ENCODE measurements at regions not wholly inside any gene's neighbourhood (a gene's known extent, or its start where the extent isn't known, plus 50 kb on each side); places are given as distances from the start of the nearest gene placed in this dataset.
"Not testable (repeated sequence)": the region's sequence is repeated elsewhere in the genome, so short reads cannot be mapped to it uniquely, and the experiment has no call there.

- peaks cover 24 to 35% of the 10 kb centered on the region in 2 donors for H3K27me3 Mint-ChIP-seq
- H3K27ac Mint-ChIP-seq = no peak overlapping the region
- H3K27me3 ChIP-seq (replicated peaks in 1 of 2; ENCODE audit: control insufficient read depth in 2 of 2, extremely low read depth in 1 of 2, insufficient read depth in 2 of 2, low read length in 1 of 2) = peaks cover 0 to 9% of the 10 kb centered on the region in 2 experiments
- peaks cover 7% of the 10 kb centered on the region for H3K36me3 Mint-ChIP-seq
- WGBS (ENCODE audit: insufficient coverage) = no CpG with 5 or more reads among the region's 3 CpGs
- no peak overlapping the region for H3K27ac ChIP-seq (ENCODE audit: low read length)
- peaks cover 5% of the 10 kb centered on the region for H3K9me3 ChIP-seq
- POLR2A ChIA-PET = no interaction called here
- CTCF ChIA-PET = no interaction called here
- ATAC-seq (replicated peaks in 1 of 4) = no peak
- no peaks in the 10 kb centered on the region for H3K4me1 ChIP-seq (ENCODE audit: control insufficient read depth in 1 of 2, extremely low read depth in 1 of 2, insufficient read depth in 2 of 2, low read length in 2 of 2)
- no peak for DNase-seq
- H3K36me3 ChIP-seq (ENCODE audit: control insufficient read depth in 2 of 2, extremely low read depth in 1 of 2, insufficient read depth in 1 of 2, low read length in 1 of 2) = no peaks in the 10 kb centered on the region
- H3K4me3 ChIP-seq (ENCODE audit: control insufficient read depth in 1 of 2, extremely low read depth in 1 of 2, low read length in 1 of 2) = no peak overlapping the region
- no peak overlapping the region for H3K4me3 Mint-ChIP-seq
- H3K9me3 Mint-ChIP-seq = peaks cover 4 to 18% (median 13%) of the 10 kb centered on the region in 3 donors
- no peaks in the 10 kb centered on the region for H3K4me1 Mint-ChIP-seq
Observed at GRCh38 chr15:60275624-60276023, 122.2 kb downstream of the ANXA2 start.

GRCh38 chr15:60278879-60279278, 118.9 kb downstream of the ANXA2 start:
- no peak for ATAC-seq (replicated peaks in 1 of 4)
- CTCF ChIA-PET = interaction anchor here in 1 of 2 donors (0.6 kb wide), 1 partner anchor 354 kb away, joined by 4 read pairs; no protein-coding TSS in a partner anchor
- peaks cover 16 to 24% of the 10 kb centered on the region in 2 donors for H3K27me3 Mint-ChIP-seq

GRCh38 chr15:60280259-60280658, 117.5 kb downstream of the ANXA2 start:
- POLR2A ChIA-PET = no interaction called here
- Mint-ChIP-seq H3K36me3 (peaks cover 5% of the 10 kb centered on the region), H3K4me1 (no peaks in the 10 kb centered on the region), H3K27ac (no peak overlapping the region), H3K27me3 (peaks cover 16 to 26% of the 10 kb centered on the region in 2 donors), H3K4me3 (no peak overlapping the region), H3K9me3 (peaks cover 4 to 16% (median 8%) of the 10 kb centered on the region in 3 donors)
- no peaks in the 10 kb centered on the region for H3K4me1 ChIP-seq (ENCODE audit: control insufficient read depth in 1 of 2, extremely low read depth in 1 of 2, insufficient read depth in 2 of 2, low read length in 2 of 2)
- DNase-seq (no peak), ATAC-seq (replicated peaks in 1 of 4) (no peak)
- no peaks in the 10 kb centered on the region for H3K27me3 ChIP-seq (replicated peaks in 1 of 2; ENCODE audit: control insufficient read depth in 2 of 2, extremely low read depth in 1 of 2, insufficient read depth in 2 of 2, low read length in 1 of 2)
- H3K36me3 ChIP-seq (ENCODE audit: control insufficient read depth in 2 of 2, extremely low read depth in 1 of 2, insufficient read depth in 1 of 2, low read length in 1 of 2) = no peaks in the 10 kb centered on the region
- no peak overlapping the region for H3K27ac ChIP-seq (ENCODE audit: low read length)
- no peak overlapping the region for H3K4me3 ChIP-seq (ENCODE audit: control insufficient read depth in 1 of 2, extremely low read depth in 1 of 2, low read length in 1 of 2)
- WGBS (ENCODE audit: insufficient coverage) = no CpG with 5 or more reads among the region's 2 CpGs
- CTCF ChIA-PET = no interaction called here
- peaks cover 4% of the 10 kb centered on the region for H3K9me3 ChIP-seq

More at GRCh38 chr15:60278879-60279278, 118.9 kb downstream of the ANXA2 start:
- Histone ChIP-seq H3K27ac (ENCODE audit: low read length) (no peak overlapping the region), H3K27me3 (replicated peaks in 1 of 2; ENCODE audit: control insufficient read depth in 2 of 2, extremely low read depth in 1 of 2, insufficient read depth in 2 of 2, low read length in 1 of 2) (no peaks in the 10 kb centered on the region), H3K9me3 (peaks cover 5% of the 10 kb centered on the region), H3K4me1 (ENCODE audit: control insufficient read depth in 1 of 2, extremely low read depth in 1 of 2, insufficient read depth in 2 of 2, low read length in 2 of 2) (no peaks in the 10 kb centered on the region), H3K4me3 (ENCODE audit: control insufficient read depth in 1 of 2, extremely low read depth in 1 of 2, low read length in 1 of 2) (no peak overlapping the region), H3K36me3 (ENCODE audit: control insufficient read depth in 2 of 2, extremely low read depth in 1 of 2, insufficient read depth in 1 of 2, low read length in 1 of 2) (no peaks in the 10 kb centered on the region)
- no peak overlapping the region for H3K4me3 Mint-ChIP-seq
- H3K27ac Mint-ChIP-seq = no peak overlapping the region
- peaks cover 4 to 18% (median 10%) of the 10 kb centered on the region in 3 donors for H3K9me3 Mint-ChIP-seq
- 84% methylated on average over 6 of the region's 6 CpGs for WGBS (ENCODE audit: insufficient coverage)
- H3K4me1 Mint-ChIP-seq = no peaks in the 10 kb centered on the region
- no peak for DNase-seq
- POLR2A ChIA-PET = interaction anchor here in 1 of 2 donors (0.6 kb wide), 1 partner anchor 77 kb away, joined by 3 read pairs; no protein-coding TSS in a partner anchor
- H3K36me3 Mint-ChIP-seq = peaks cover 7% of the 10 kb centered on the region

- no peak overlapping the region for H3K27ac Mint-ChIP-seq
- DNase-seq (no peak), ATAC-seq (replicated peaks in 1 of 4) (no peak)
- H3K27me3 ChIP-seq (replicated peaks in 1 of 2; ENCODE audit: control insufficient read depth in 2 of 2, extremely low read depth in 1 of 2, insufficient read depth in 2 of 2, low read length in 1 of 2) = no peaks in the 10 kb centered on the region
- H3K36me3 Mint-ChIP-seq = no peaks in the 10 kb centered on the region
- H3K27ac ChIP-seq (ENCODE audit: low read length) = no peak overlapping the region
- H3K9me3 ChIP-seq = no peaks in the 10 kb centered on the region
- peaks cover 0 to 4% (median 0%) of the 10 kb centered on the region in 3 donors for H3K9me3 Mint-ChIP-seq
- H3K36me3 ChIP-seq (ENCODE audit: control insufficient read depth in 2 of 2, extremely low read depth in 1 of 2, insufficient read depth in 1 of 2, low read length in 1 of 2) = no peaks in the 10 kb centered on the region
- H3K4me3 Mint-ChIP-seq = no peak overlapping the region
- ChIA-PET POLR2A (no interaction called here), CTCF (no interaction called here)
- no peak overlapping the region for H3K4me3 ChIP-seq (ENCODE audit: control insufficient read depth in 1 of 2, extremely low read depth in 1 of 2, low read length in 1 of 2)
- H3K4me1 Mint-ChIP-seq = no peaks in the 10 kb centered on the region
- H3K4me1 ChIP-seq (ENCODE audit: control insufficient read depth in 1 of 2, extremely low read depth in 1 of 2, insufficient read depth in 2 of 2, low read length in 2 of 2) = no peaks in the 10 kb centered on the region
- H3K27me3 Mint-ChIP-seq = peaks cover 14 to 15% of the 10 kb centered on the region in 2 donors
Observed at GRCh38 chr15:60283936-60284335, 113.8 kb downstream of the ANXA2 start.

- H3K4me1 ChIP-seq (ENCODE audit: control insufficient read depth in 1 of 2, extremely low read depth in 1 of 2, insufficient read depth in 2 of 2, low read length in 2 of 2); POLR2A ChIA-PET; H3K4me3 Mint-ChIP-seq; H3K27ac Mint-ChIP-seq; H3K27me3 Mint-ChIP-seq; H3K36me3 ChIP-seq (ENCODE audit: control insufficient read depth in 2 of 2, extremely low read depth in 1 of 2, insufficient read depth in 1 of 2, low read length in 1 of 2); ATAC-seq (replicated peaks in 1 of 4); H3K9me3 ChIP-seq; H3K27ac ChIP-seq (ENCODE audit: low read length); H3K36me3 Mint-ChIP-seq; H3K9me3 Mint-ChIP-seq; H3K27me3 ChIP-seq (replicated peaks in 1 of 2; ENCODE audit: control insufficient read depth in 2 of 2, extremely low read depth in 1 of 2, insufficient read depth in 2 of 2, low read length in 1 of 2); H3K4me1 Mint-ChIP-seq; H3K4me3 ChIP-seq (ENCODE audit: control insufficient read depth in 1 of 2, extremely low read depth in 1 of 2, low read length in 1 of 2); CTCF ChIA-PET; DNase-seq: not testable (repeated sequence)
- WGBS (ENCODE audit: insufficient coverage) = 89% methylated on average over 2 of the region's 5 CpGs
Observed at GRCh38 chr15:60295901-60296300, 101.9 kb downstream of the ANXA2 start.

- DNase-seq (no peak), ATAC-seq (replicated peaks in 1 of 4) (no peak)
- Mint-ChIP-seq H3K9me3 (no peaks in the 10 kb centered on the region), H3K36me3 (no peaks in the 10 kb centered on the region), H3K27me3 (peaks cover 2 to 5% of the 10 kb centered on the region in 2 donors), H3K4me3 (no peak overlapping the region), H3K4me1 (no peaks in the 10 kb centered on the region), H3K27ac (no peak overlapping the region)
- Histone ChIP-seq H3K27ac (ENCODE audit: low read length) (no peak overlapping the region), H3K4me1 (ENCODE audit: control insufficient read depth in 1 of 2, extremely low read depth in 1 of 2, insufficient read depth in 2 of 2, low read length in 2 of 2) (no peaks in the 10 kb centered on the region), H3K9me3 (no peaks in the 10 kb centered on the region), H3K36me3 (ENCODE audit: control insufficient read depth in 2 of 2, extremely low read depth in 1 of 2, insufficient read depth in 1 of 2, low read length in 1 of 2) (no peaks in the 10 kb centered on the region), H3K27me3 (replicated peaks in 1 of 2; ENCODE audit: control insufficient read depth in 2 of 2, extremely low read depth in 1 of 2, insufficient read depth in 2 of 2, low read length in 1 of 2) (no peaks in the 10 kb centered on the region), H3K4me3 (ENCODE audit: control insufficient read depth in 1 of 2, extremely low read depth in 1 of 2, low read length in 1 of 2) (no peak overlapping the region)
- POLR2A ChIA-PET = no interaction called here
- CTCF ChIA-PET = no interaction called here
- 17% methylated on average over 1 of the region's 3 CpGs for WGBS (ENCODE audit: insufficient coverage)
Observed at GRCh38 chr15:60297047-60297446, 100.7 kb downstream of the ANXA2 start.
